ENCODE measurements at regions not wholly inside any gene's neighbourhood (a gene's known extent, or its start where the extent isn't known, plus 50 kb on each side); places are given as distances from the start of the nearest gene placed in this dataset.

DNA sequence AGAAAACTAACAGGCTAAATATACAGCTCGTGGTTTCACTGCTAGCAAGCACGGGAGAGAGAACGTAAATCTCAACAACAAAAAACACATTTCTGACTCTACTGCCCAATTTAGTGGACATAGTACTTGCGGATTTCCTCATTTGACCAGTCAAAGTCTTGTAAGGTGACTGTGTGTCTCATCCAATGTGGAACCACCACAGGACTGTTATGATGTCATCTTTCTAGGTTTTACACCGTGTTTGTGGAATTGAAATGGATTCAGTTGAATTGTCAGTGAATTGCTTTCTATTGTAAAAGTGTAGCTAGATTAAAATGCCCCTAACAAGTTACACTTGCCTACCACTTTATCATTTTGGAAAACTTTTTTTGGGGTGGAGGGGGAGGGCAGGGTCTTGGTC, 1010.8 kb downstream of the NLGN4Y start:
- no peak overlapping the region for H3K9ac ChIP-seq (ENCODE audit: low read depth, low read length)
- no peaks in the 10 kb centered on the region for H3K9me3 ChIP-seq (ENCODE audit: insufficient read depth, low read length, severe bottlenecking)
- no peaks in the 10 kb centered on the region for H3K79me2 ChIP-seq (ENCODE audit: insufficient read depth, low read length)
- TF ChIP-seq EZH2 (IDR thresholded peaks at IDR 0.05; ENCODE audit: borderline replicate concordance, low read depth, low read length, severe bottlenecking), result no peak
- TF ChIP-seq, protein P1, sequence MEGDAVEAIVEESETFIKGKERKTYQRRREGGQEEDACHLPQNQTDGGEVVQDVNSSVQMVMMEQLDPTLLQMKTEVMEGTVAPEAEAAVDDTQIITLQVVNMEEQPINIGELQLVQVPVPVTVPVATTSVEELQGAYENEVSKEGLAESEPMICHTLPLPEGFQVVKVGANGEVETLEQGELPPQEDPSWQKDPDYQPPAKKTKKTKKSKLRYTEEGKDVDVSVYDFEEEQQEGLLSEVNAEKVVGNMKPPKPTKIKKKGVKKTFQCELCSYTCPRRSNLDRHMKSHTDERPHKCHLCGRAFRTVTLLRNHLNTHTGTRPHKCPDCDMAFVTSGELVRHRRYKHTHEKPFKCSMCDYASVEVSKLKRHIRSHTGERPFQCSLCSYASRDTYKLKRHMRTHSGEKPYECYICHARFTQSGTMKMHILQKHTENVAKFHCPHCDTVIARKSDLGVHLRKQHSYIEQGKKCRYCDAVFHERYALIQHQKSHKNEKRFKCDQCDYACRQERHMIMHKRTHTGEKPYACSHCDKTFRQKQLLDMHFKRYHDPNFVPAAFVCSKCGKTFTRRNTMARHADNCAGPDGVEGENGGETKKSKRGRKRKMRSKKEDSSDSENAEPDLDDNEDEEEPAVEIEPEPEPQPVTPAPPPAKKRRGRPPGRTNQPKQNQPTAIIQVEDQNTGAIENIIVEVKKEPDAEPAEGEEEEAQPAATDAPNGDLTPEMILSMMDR (IDR thresholded peaks at IDR 0.05; ENCODE audit: borderline replicate concordance, extremely low read depth, low read length, poor library complexity, severe bottlenecking), result no peak
- DNase-seq, result no peak
- no peaks in the 10 kb centered on the region for H3K27me3 ChIP-seq (ENCODE audit: insufficient read depth, low read length, poor library complexity)
- ATAC-seq (ENCODE audit: insufficient read depth, low read depth), result no peak
- H2AFZ ChIP-seq (ENCODE audit: low read depth, low read length), result no peak overlapping the region
- no peaks in the 10 kb centered on the region for H3K36me3 ChIP-seq (ENCODE audit: insufficient read depth, low read length)
- H3K4me1 ChIP-seq (ENCODE audit: insufficient read depth, low read length), result no peaks in the 10 kb centered on the region
- no peak overlapping the region for H3K27ac ChIP-seq (ENCODE audit: low read length)
- H3K4me2 ChIP-seq (ENCODE audit: insufficient read depth, low read length), result no peak overlapping the region
- no peaks in the 10 kb centered on the region for H4K20me1 ChIP-seq (ENCODE audit: insufficient read depth, low read length)
- no peak overlapping the region for H3K4me3 ChIP-seq (ENCODE audit: low read depth in 1 of 2, low read length in 2 of 2)

DNA sequence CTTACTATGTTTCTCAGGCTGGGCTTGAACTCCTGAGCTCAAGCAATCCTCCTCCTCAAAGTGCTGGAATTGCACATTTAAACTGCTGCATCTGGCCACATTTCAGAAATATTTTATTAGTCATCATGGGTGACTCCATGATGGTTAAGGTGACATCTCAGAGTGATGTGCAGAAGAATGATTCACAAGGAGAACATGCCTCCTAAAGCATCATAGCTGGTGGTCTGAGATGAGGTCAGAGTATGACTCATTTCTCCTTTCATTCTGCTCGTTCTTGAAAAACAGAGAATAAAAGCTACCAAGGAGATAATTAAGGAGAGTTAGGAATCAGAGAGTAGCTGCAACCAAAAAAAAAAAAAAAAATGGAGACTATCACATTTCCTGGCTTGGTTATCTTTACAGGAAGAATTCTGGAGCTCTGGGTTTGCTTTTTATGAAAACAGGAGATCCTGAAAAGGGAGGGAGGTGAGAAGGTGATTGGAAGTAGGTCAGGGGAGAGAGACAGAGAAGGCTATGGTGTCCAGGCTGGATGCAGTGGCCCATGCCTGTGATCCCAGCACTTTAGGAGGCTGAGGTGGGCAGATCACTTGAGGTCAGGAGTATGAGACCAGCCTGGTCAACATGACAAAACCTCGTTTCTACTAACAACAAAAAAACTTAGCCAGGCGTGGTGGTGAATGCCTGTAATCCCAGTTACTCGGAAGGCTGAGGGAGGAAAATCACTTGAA, 1011.6 kb downstream of the NLGN4Y start:
- no peaks in the 10 kb centered on the region for H3K27me3 ChIP-seq (ENCODE audit: insufficient read depth, low read length, poor library complexity)
- no peak for DNase-seq
- no peak overlapping the region for H3K27ac ChIP-seq (ENCODE audit: low read length)
- H3K4me2 ChIP-seq (ENCODE audit: insufficient read depth, low read length), result no peak overlapping the region
- ATAC-seq (ENCODE audit: insufficient read depth, low read depth), result no peak
- no peak overlapping the region for H2AFZ ChIP-seq (ENCODE audit: low read depth, low read length)
- no peak overlapping the region for H3K4me3 ChIP-seq (ENCODE audit: low read depth in 1 of 2, low read length in 2 of 2)
- H3K9me3 ChIP-seq (ENCODE audit: insufficient read depth, low read length, severe bottlenecking), result no peaks in the 10 kb centered on the region
- TF ChIP-seq, protein P1 (IDR thresholded peaks at IDR 0.05; ENCODE audit: borderline replicate concordance, extremely low read depth, low read length, poor library complexity, severe bottlenecking), result no peak
- TF ChIP-seq EZH2 (IDR thresholded peaks at IDR 0.05; ENCODE audit: borderline replicate concordance, low read depth, low read length, severe bottlenecking), result no peak
- H3K9ac ChIP-seq (ENCODE audit: low read depth, low read length), result no peak overlapping the region
- no peaks in the 10 kb centered on the region for H3K36me3 ChIP-seq (ENCODE audit: insufficient read depth, low read length)
- no peaks in the 10 kb centered on the region for H3K79me2 ChIP-seq (ENCODE audit: insufficient read depth, low read length)
- H3K4me1 ChIP-seq (ENCODE audit: insufficient read depth, low read length), result no peaks in the 10 kb centered on the region
- no peaks in the 10 kb centered on the region for H4K20me1 ChIP-seq (ENCODE audit: insufficient read depth, low read length)

DNA sequence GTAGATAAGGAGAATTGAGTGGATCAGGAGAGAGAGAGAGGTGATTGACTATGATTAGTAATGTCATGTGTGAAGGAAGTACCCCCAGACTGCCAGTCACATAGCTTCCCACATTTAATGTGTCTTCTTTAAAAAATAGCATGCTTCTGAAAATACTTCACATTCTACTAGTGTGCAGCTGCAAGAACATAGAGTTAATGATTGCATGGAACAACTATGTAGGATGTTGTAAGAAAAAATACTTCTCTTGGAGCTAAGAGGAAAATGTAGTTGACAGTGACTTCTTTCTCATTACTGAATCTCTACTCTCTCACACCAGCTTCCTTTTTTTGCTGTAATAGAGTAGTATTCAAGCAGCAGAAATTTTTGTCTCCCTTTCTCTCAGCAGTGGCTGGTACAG, 1016.2 kb downstream of the NLGN4Y start:
- no peak overlapping the region for H3K4me2 ChIP-seq (ENCODE audit: insufficient read depth, low read length)
- no peaks in the 10 kb centered on the region for H4K20me1 ChIP-seq (ENCODE audit: insufficient read depth, low read length)
- no peaks in the 10 kb centered on the region for H3K79me2 ChIP-seq (ENCODE audit: insufficient read depth, low read length)
- H3K4me3 ChIP-seq (ENCODE audit: low read depth in 1 of 2, low read length in 2 of 2), result no peak overlapping the region
- no peaks in the 10 kb centered on the region for H3K27me3 ChIP-seq (ENCODE audit: insufficient read depth, low read length, poor library complexity)
- TF ChIP-seq, protein P1 (IDR thresholded peaks at IDR 0.05; ENCODE audit: borderline replicate concordance, extremely low read depth, low read length, poor library complexity, severe bottlenecking), result no peak
- no peak for TF ChIP-seq EZH2 (IDR thresholded peaks at IDR 0.05; ENCODE audit: borderline replicate concordance, low read depth, low read length, severe bottlenecking)
- DNase-seq (no peak), ATAC-seq (ENCODE audit: insufficient read depth, low read depth) (no peak)
- no peak overlapping the region for H3K27ac ChIP-seq (ENCODE audit: low read length)
- H3K9ac ChIP-seq (ENCODE audit: low read depth, low read length), result no peak overlapping the region
- H2AFZ ChIP-seq (ENCODE audit: low read depth, low read length), result no peak overlapping the region
- H3K4me1 ChIP-seq (ENCODE audit: insufficient read depth, low read length), result no peaks in the 10 kb centered on the region
- no peaks in the 10 kb centered on the region for H3K36me3 ChIP-seq (ENCODE audit: insufficient read depth, low read length)
- H3K9me3 ChIP-seq (ENCODE audit: insufficient read depth, low read length, severe bottlenecking), result no peaks in the 10 kb centered on the region
